GM12891 (cell line): ENCODE measurements at regions not wholly inside any gene's neighbourhood (a gene's known extent, or its start where the extent isn't known, plus 50 kb on each side); places are given as distances from the start of the nearest gene placed in this dataset.
"Not testable (repeated sequence)": the region's sequence is repeated elsewhere in the genome, so short reads cannot be mapped to it uniquely, and the experiment has no call there.

Source experiments
- DNase-seq: peaks from one replicate; pipeline ENCODE4 v3.0.0; 2011; ENCODE audit warnings: low spot score; ENCODE audit not compliant: insufficient read length
- FAIRE-seq: peaks from 2 replicates; lab custom pipeline; 2011; peaks lifted over from hg19 to GRCh38; lab: Jason Lieb, UNC
- PAX5 ChIP-seq: IDR thresholded peaks from 2 replicates; pipeline ENCODE4 v1.6.1; 2011; ENCODE audit warnings: low read length, moderate library complexity, mild to moderate bottlenecking; ENCODE audit not compliant: insufficient read depth, severe bottlenecking
- POLR2A ChIP-seq: IDR thresholded peaks from 2 replicates; pipeline ENCODE4 v1.6.1; 2011; ENCODE audit warnings: low read depth, low read length, control low read depth
- POLR2AphosphoS5 ChIP-seq: IDR thresholded peaks from 2 replicates; pipeline ENCODE4 v1.6.1; 2011; ENCODE audit warnings: low read depth, low read length, control low read depth
- POU2F2 ChIP-seq: IDR thresholded peaks from 2 replicates; pipeline ENCODE4 v1.6.1; 2011; ENCODE audit warnings: low read depth, mild to moderate bottlenecking, control low read depth, low read length, moderate library complexity
- SPI1 ChIP-seq: IDR thresholded peaks from 2 replicates; pipeline ENCODE4 v1.6.1; 2011; ENCODE audit warnings: low read depth, low read length, control low read depth
- TAF1 ChIP-seq: IDR thresholded peaks from 2 replicates; pipeline ENCODE4 v1.6.1; 2011; ENCODE audit warnings: low read depth, low read length, control low read depth

- DNase-seq (no peak), FAIRE-seq (no peak)
- TF ChIP-seq TAF1 (no peak), PAX5 (no peak), POU2F2 (no peak), SPI1 (no peak), POLR2A (no peak), POLR2AphosphoS5 (no peak)
Observed at GRCh38 chr12:128015276-128015675, 251.7 kb upstream of the TMEM132C start.

- FAIRE-seq (no peak), DNase-seq (no peak)
- TF ChIP-seq POLR2AphosphoS5, result no peak
- TF ChIP-seq SPI1, result no peak
Observed at GRCh38 chr12:128018067-128018466, 248.9 kb upstream of the TMEM132C start.

- no peak for TF ChIP-seq POLR2AphosphoS5
- no peak for TF ChIP-seq TAF1
- TF ChIP-seq POU2F2, result no peak
- no peak for TF ChIP-seq POLR2A
- no peak for TF ChIP-seq SPI1
- TF ChIP-seq PAX5, result no peak
- DNase-seq (no peak), FAIRE-seq (no peak)
Observed at GRCh38 chr12:128019996-128020544, 246.9 kb upstream of the TMEM132C start.

GRCh38 chr12:128021561-128021960 is 245.4 kb upstream of the TMEM132C start:
- DNase-seq (no peak), FAIRE-seq (no peak)
- TF ChIP-seq POLR2A (no peak), TAF1 (no peak), POU2F2 (no peak), PAX5 (no peak), SPI1 (no peak)

GRCh38 chr12:128025589-128026245 is 241.3 kb upstream of the TMEM132C start:
- no peak for FAIRE-seq

GRCh38 chr12:128026696-128027574 is 240.0 kb upstream of the TMEM132C start:
- TF ChIP-seq SPI1, result no peak
- no peak for TF ChIP-seq PAX5
- TF ChIP-seq POU2F2, result no peak
- TF ChIP-seq POLR2A, result no peak
- no peak for TF ChIP-seq TAF1
- TF ChIP-seq POLR2AphosphoS5, result no peak
- FAIRE-seq, result no peak
- DNase-seq, result no peak

More at GRCh38 chr12:128025589-128026245, 241.3 kb upstream of the TMEM132C start:
- no peak for TF ChIP-seq TAF1
- TF ChIP-seq POLR2AphosphoS5, result no peak
- no peak for TF ChIP-seq PAX5
- TF ChIP-seq SPI1, result no peak
- no peak for DNase-seq

- FAIRE-seq, result no peak
- TF ChIP-seq POU2F2 (no peak), POLR2AphosphoS5 (no peak), POLR2A (no peak), SPI1 (no peak), TAF1 (no peak), PAX5 (no peak)
Observed at GRCh38 chr12:128033473-128033872, 233.5 kb upstream of the TMEM132C start.

GRCh38 chr12:128040971-128041370 is 226.0 kb upstream of the TMEM132C start:
- TF ChIP-seq POLR2A (no peak), POU2F2 (no peak), TAF1 (no peak), SPI1 (no peak), POLR2AphosphoS5 (no peak), PAX5 (no peak)
- FAIRE-seq, result no peak

More at GRCh38 chr12:128033473-128033872, 233.5 kb upstream of the TMEM132C start:
- no peak for DNase-seq

GRCh38 chr12:128042283-128042682 is 224.7 kb upstream of the TMEM132C start:
- DNase-seq, FAIRE-seq: not testable (repeated sequence)

More at GRCh38 chr12:128040971-128041370, 226.0 kb upstream of the TMEM132C start:
- no peak for DNase-seq

- DNase-seq (no peak), FAIRE-seq (no peak)
- TF ChIP-seq POLR2A, result no peak
- no peak for TF ChIP-seq TAF1
- TF ChIP-seq POU2F2, result no peak
- no peak for TF ChIP-seq SPI1
- TF ChIP-seq PAX5, result no peak
- TF ChIP-seq POLR2AphosphoS5, result no peak
Observed at GRCh38 chr12:128042825-128043224, 224.1 kb upstream of the TMEM132C start.
